T-cell (primary cell): ENCODE measurements at regions not wholly inside any gene's neighbourhood (a gene's known extent, or its start where the extent isn't known, plus 50 kb on each side); places are given as distances from the start of the nearest gene placed in this dataset.

Experiments
- ATAC-seq, 4 experiments: fragments of 200-7000 bp in 3 of 4; fragments of 150-1000 bp in 1 of 4; cut with Tn5 transposase; replicated peaks in 1 of 4; 1 replicate in 3 of 4; 2 replicates in 1 of 4; pipeline ENCODE4 v1.10.0; 2021; ENCODE audit warnings: moderate library complexity in 3 of 4, mild to moderate bottlenecking in 2 of 4, moderate number of reproducible peaks in 1 of 4
- CTCF ChIA-PET, 2 donors: fragments of 300-600 bp; sonication (Branson Sonifier 250); formaldehyde crosslinking; loops; one replicate each; lab custom pipeline; 2022; ENCODE audit warnings: antibody characterized with exemption in 2 of 2; lab: Charles Lee
- POLR2A ChIA-PET, 2 donors: fragments of 300-600 bp; sonication (Branson Sonifier 250); formaldehyde crosslinking; loops; one replicate each; lab custom pipeline; 2022; ENCODE audit warnings: antibody characterized with exemption in 2 of 2; lab: Charles Lee
- DNase-seq, 35 experiments: peaks; one replicate each; pipeline versions ENCODE4 v3.0.0 to v3.0.0-alpha.2; 2013 to 2023
- H3K27ac ChIP-seq: one replicate; pipeline ENCODE4 v1.5.1; 2013; ENCODE audit warnings: low read length
- H3K27me3 ChIP-seq, 2 experiments: replicated peaks in 1 of 2; 1 replicate in 1 of 2; 2 replicates in 1 of 2; pipeline versions ENCODE4 v1.6.1 to v1.7.0; 2013; ENCODE audit warnings: low read length in 1 of 2, mixed read lengths in 1 of 2; ENCODE audit not compliant: control insufficient read depth in 2 of 2, insufficient read depth in 2 of 2; ENCODE audit errors: extremely low read depth in 1 of 2
- H3K36me3 ChIP-seq, 2 donors: 1 replicate in 1 of 2; 2 replicates in 1 of 2; pipeline versions ENCODE4 v1.6.1 to v1.7.0; 2013; ENCODE audit warnings: low read length in 1 of 2; ENCODE audit not compliant: control insufficient read depth in 2 of 2, insufficient read depth in 1 of 2; ENCODE audit errors: extremely low read depth in 1 of 2
- H3K4me1 ChIP-seq, 2 experiments: 1 replicate in 1 of 2; 2 replicates in 1 of 2; pipeline versions ENCODE4 v1.6.1 to v1.7.0; 2013; ENCODE audit warnings: low read length in 2 of 2, mixed read lengths in 1 of 2; ENCODE audit not compliant: insufficient read depth in 2 of 2, control insufficient read depth in 1 of 2; ENCODE audit errors: extremely low read depth in 1 of 2
- H3K4me3 ChIP-seq, 2 donors: 1 replicate in 1 of 2; 2 replicates in 1 of 2; pipeline versions ENCODE4 v1.5.1 to v1.7.0; 2013; ENCODE audit warnings: mild to moderate bottlenecking in 2 of 2, low read length in 1 of 2, moderate library complexity in 1 of 2; ENCODE audit not compliant: control insufficient read depth in 1 of 2; ENCODE audit errors: extremely low read depth in 1 of 2
- H3K9me3 ChIP-seq: 2 replicates; pipeline ENCODE4 v1.7.0; 2013
- H3K27ac Mint-ChIP-seq, 2 donors: one replicate each; pipeline ENCODE4 v1.8.0; 2020 to 2021; ENCODE audit warnings: mild to moderate bottlenecking in 2 of 2, mixed read lengths in 2 of 2
- H3K27me3 Mint-ChIP-seq, 2 donors: one replicate each; pipeline ENCODE4 v1.8.0; 2021 to 2022; ENCODE audit warnings: mixed read lengths in 2 of 2
- H3K36me3 Mint-ChIP-seq: one replicate; pipeline ENCODE4 v1.8.0; 2021; ENCODE audit warnings: mixed read lengths
- H3K4me1 Mint-ChIP-seq, 3 donors: one replicate each; pipeline ENCODE4 v1.8.0; 2020 to 2022; ENCODE audit warnings: mixed read lengths in 3 of 3, mild to moderate bottlenecking in 1 of 3
- H3K4me3 Mint-ChIP-seq, 3 donors: one replicate each; pipeline ENCODE4 v1.8.0; 2020 to 2022; ENCODE audit warnings: mild to moderate bottlenecking in 3 of 3, mixed read lengths in 3 of 3, moderate library complexity in 3 of 3
- H3K9me3 Mint-ChIP-seq, 3 donors: one replicate each; pipeline ENCODE4 v1.8.0; 2020 to 2022; ENCODE audit warnings: mixed read lengths in 3 of 3
- WGBS: methylation state at CpG from one replicate; pipeline ENCODE4 v1.1.5; 2013; ENCODE audit warnings: missing lambda C conversion rate; ENCODE audit not compliant: insufficient coverage; 5-methylcytosine and 5-hydroxymethylcytosine counted together

DNA sequence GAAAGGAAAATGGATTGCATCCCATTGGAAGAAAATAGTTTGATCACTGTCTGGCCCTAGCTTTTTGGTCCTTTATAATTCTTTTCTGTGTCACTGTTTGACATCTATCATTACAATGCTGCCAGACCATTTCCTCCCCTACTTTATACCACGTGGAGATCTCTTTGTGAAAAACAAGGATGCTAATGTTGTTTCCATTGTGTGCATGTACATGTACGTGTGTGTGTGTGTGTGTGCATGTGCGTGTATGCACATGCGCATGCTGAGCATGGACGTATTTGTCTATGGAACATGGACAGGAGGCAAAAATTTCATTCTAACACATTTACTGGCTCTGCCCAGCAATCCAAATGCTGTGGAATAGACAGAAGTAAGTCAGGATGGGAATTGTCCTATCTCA is 153.1 kb upstream of the PLXNA2 start:
- H3K36me3 ChIP-seq = no peaks in the 10 kb centered on the region
- no peaks in the 10 kb centered on the region for H3K4me1 ChIP-seq
- no peak overlapping the region for H3K27ac ChIP-seq
- no CpG with 5 or more reads among the region's 5 CpGs for WGBS
- H3K4me3 ChIP-seq = no peak overlapping the region
- no peaks in the 10 kb centered on the region for H3K27me3 ChIP-seq
- ATAC-seq = no peak
- no peak for DNase-seq
- Mint-ChIP-seq H3K27ac (no peak overlapping the region), H3K4me3 (no peak overlapping the region), H3K4me1 (no peaks in the 10 kb centered on the region), H3K9me3 (peaks cover 0 to 4% (median 0%) of the 10 kb centered on the region in 3 donors), H3K36me3 (no peaks in the 10 kb centered on the region), H3K27me3 (peaks cover 9 to 25% of the 10 kb centered on the region in 2 donors)
- POLR2A ChIA-PET = interaction anchor here in 1 of 2 donors (0.6 kb wide), 1 partner anchor 27 kb away, joined by 3 read pairs; no protein-coding TSS in a partner anchor
- CTCF ChIA-PET = no interaction called here
- H3K9me3 ChIP-seq = no peaks in the 10 kb centered on the region

DNA sequence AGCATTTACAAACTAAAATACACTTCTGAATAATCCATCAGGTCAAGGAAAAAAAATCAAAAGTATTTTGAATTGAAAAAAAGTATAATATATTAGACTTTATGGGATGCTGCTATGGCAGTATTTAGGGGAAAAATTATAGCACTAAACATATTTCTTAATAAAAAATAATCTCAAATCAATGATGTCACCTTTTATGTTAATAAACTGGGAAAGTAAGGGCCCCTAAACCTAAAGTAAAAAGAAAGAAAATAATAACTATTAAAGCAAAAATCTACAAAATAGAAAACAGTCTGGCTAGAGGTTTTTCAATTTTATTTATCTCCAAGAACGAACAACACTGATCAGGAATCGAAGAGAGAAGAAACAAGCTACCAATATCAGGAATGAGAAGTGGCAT is 160.8 kb upstream of the PLXNA2 start:
- ATAC-seq = no peak
- no CpG with 5 or more reads among the region's 2 CpGs for WGBS
- H3K9me3 Mint-ChIP-seq = no peaks in the 10 kb centered on the region

DNA sequence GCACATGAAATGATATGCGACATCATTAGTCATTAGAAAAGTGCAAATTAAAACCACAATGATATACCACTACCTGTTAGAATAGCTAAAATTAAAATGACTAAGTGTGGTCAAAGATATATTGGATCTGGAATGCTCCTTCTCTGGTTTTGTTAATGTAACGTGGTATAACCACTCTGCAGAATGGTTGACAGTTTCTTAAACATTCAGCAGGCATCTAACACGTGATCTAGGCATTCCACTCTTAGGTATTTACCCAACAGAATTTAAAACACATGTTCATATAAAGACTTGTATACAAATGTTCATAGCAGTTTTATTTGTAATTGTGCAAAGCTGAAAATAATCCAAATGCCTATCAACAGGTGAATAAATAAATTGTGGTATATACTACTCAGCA is 165.0 kb upstream of the PLXNA2 start:
- Histone ChIP-seq H3K36me3 (no peaks in the 10 kb centered on the region), H3K9me3 (no peaks in the 10 kb centered on the region), H3K4me1 (no peaks in the 10 kb centered on the region), H3K27me3 (no peaks in the 10 kb centered on the region), H3K27ac (no peak overlapping the region), H3K4me3 (no peak overlapping the region)
- Mint-ChIP-seq H3K27me3 (peaks cover 1% of the 10 kb centered on the region in 2 donors), H3K9me3 (no peaks in the 10 kb centered on the region), H3K4me1 (no peaks in the 10 kb centered on the region), H3K36me3 (no peaks in the 10 kb centered on the region), H3K4me3 (no peak overlapping the region), H3K27ac (no peak overlapping the region)
- ChIA-PET CTCF (no interaction called here), POLR2A (no interaction called here)
- DNase-seq (no peak), ATAC-seq (no peak)
- WGBS = no CpG with 5 or more reads among the region's 3 CpGs

More for the DNA sequence above, 160.8 kb upstream of the PLXNA2 start:
- Histone ChIP-seq H3K4me3 (no peak overlapping the region), H3K4me1 (no peaks in the 10 kb centered on the region), H3K27me3 (no peaks in the 10 kb centered on the region), H3K27ac (no peak overlapping the region), H3K36me3 (no peaks in the 10 kb centered on the region), H3K9me3 (no peaks in the 10 kb centered on the region)
- DNase-seq = no peak
- H3K27ac Mint-ChIP-seq = no peak overlapping the region
- ChIA-PET POLR2A (no interaction called here), CTCF (interaction anchor here in 1 of 2 donors (0.6 kb wide), 1 partner anchor 1163 kb away, joined by 3 read pairs; no protein-coding TSS in a partner anchor)
- H3K4me3 Mint-ChIP-seq = no peak overlapping the region
- H3K27me3 Mint-ChIP-seq = peaks cover 12 to 17% of the 10 kb centered on the region in 2 donors
- H3K4me1 Mint-ChIP-seq = no peaks in the 10 kb centered on the region
- no peaks in the 10 kb centered on the region for H3K36me3 Mint-ChIP-seq

DNA sequence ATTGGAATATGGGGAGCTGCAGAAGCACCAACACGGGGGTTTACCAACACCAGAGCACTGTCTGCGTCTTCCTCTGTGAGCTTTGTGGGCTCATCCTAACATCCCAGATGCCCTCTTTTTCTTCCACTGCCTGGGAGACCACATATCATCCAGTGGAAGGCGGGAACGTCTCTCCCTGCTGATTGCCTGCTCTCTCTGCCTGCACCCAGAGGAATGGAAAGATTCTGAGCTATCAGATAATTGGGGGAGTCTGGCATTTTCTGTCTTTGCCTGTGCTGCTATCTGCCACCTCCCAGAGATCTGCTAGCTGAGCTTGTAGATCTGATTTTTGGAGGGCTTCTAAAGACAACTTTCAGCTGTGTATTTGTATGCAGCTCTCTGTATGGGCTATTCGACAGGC is 166.2 kb upstream of the PLXNA2 start:
- Histone ChIP-seq H3K9me3 (no peaks in the 10 kb centered on the region), H3K4me3 (no peak overlapping the region), H3K27ac (no peak overlapping the region), H3K36me3 (no peaks in the 10 kb centered on the region), H3K27me3 (no peaks in the 10 kb centered on the region), H3K4me1 (no peaks in the 10 kb centered on the region)
- ChIA-PET POLR2A (no interaction called here), CTCF (no interaction called here)
- Mint-ChIP-seq H3K36me3 (no peaks in the 10 kb centered on the region), H3K27ac (no peak overlapping the region), H3K27me3 (peaks cover 0 to 3% of the 10 kb centered on the region in 2 donors), H3K4me3 (no peak overlapping the region), H3K9me3 (no peaks in the 10 kb centered on the region), H3K4me1 (no peaks in the 10 kb centered on the region)
- ATAC-seq = no peak
- no peak for DNase-seq
- WGBS = no CpG with 5 or more reads among the region's 5 CpGs

DNA sequence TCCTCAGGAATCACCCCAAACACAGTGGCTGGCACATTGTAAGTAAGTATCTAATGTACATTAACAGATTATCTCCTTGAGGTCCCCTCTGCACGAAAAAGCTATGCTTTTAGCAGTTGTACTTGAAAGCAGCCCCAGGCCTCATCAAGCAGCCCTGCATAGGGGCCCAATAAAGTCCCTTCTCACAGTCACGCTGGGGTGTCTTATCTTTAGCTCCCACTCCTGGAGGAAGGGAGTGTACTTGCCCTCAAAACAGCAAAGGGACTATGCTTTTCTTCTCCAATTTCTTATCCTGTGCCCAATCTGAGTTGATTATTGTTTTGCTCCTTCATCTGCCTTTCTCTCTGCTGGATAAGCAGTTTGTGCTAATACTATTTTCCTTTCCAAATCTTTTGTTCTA is 168.8 kb upstream of the PLXNA2 start:
- DNase-seq (no peak), ATAC-seq (no peak)
- Histone ChIP-seq H3K4me1 (no peaks in the 10 kb centered on the region), H3K36me3 (no peaks in the 10 kb centered on the region), H3K27ac (no peak overlapping the region), H3K27me3 (no peaks in the 10 kb centered on the region), H3K9me3 (no peaks in the 10 kb centered on the region), H3K4me3 (no peak overlapping the region)
- peaks cover 8% of the 10 kb centered on the region in 2 donors for H3K27me3 Mint-ChIP-seq
- 20% methylated on average over 1 of the region's 2 CpGs for WGBS
- no peak overlapping the region for H3K27ac Mint-ChIP-seq
- ChIA-PET POLR2A (no interaction called here), CTCF (no interaction called here)
- no peak overlapping the region for H3K4me3 Mint-ChIP-seq
- no peaks in the 10 kb centered on the region for H3K36me3 Mint-ChIP-seq
- no peaks in the 10 kb centered on the region for H3K9me3 Mint-ChIP-seq
- no peaks in the 10 kb centered on the region for H3K4me1 Mint-ChIP-seq

DNA sequence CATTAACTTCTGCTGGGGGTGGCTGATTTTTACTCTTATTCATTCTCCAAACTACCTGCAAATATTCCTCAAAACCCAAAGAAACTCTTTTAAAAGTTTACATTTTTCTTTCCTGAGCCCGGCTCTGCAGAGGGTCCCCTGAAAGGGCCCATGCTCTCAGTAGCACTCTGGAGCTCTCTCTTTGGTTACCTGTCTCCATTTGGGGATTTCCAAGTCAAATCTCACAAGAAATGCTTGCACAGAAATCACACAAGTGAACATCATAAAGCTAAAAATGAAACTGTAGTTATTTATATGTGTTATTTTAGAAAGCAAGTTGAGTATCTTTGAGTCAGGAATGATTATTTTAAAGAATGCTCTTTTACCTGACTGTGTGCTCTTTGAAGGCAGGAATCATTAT is 174.5 kb upstream of the PLXNA2 start:
- CTCF ChIA-PET = no interaction called here
- WGBS = 100% methylated on average over 1 of the region's 1 CpG
- no peaks in the 10 kb centered on the region for H3K9me3 ChIP-seq
- no peak overlapping the region for H3K4me3 ChIP-seq
- H3K4me1 ChIP-seq = no peaks in the 10 kb centered on the region
- H3K36me3 ChIP-seq = no peaks in the 10 kb centered on the region
- Mint-ChIP-seq H3K27ac (no peak overlapping the region), H3K27me3 (peaks cover 8 to 11% of the 10 kb centered on the region in 2 donors), H3K9me3 (no peaks in the 10 kb centered on the region), H3K36me3 (no peaks in the 10 kb centered on the region), H3K4me3 (no peak overlapping the region), H3K4me1 (no peaks in the 10 kb centered on the region)
- H3K27ac ChIP-seq = no peak overlapping the region
- H3K27me3 ChIP-seq = peaks cover 0 to 8% of the 10 kb centered on the region in 2 experiments
- POLR2A ChIA-PET = no interaction called here
- ATAC-seq = no peak
- no peak for DNase-seq
